Stimulated activated CD4-positive, alpha-beta T cell treated with anti-CD3 and anti-CD28 coated beads, Interleukin-1b, Interleukin-23, amount 100 ng/mL, for 48 hours (primary cell): ENCODE measurements at regions not wholly inside any gene's neighbourhood (a gene's known extent, or its start where the extent isn't known, plus 50 kb on each side); places are given as distances from the start of the nearest gene placed in this dataset.
"Not testable (repeated sequence)": the region's sequence is repeated elsewhere in the genome, so short reads cannot be mapped to it uniquely, and the experiment has no call there.

ENCODE experiments used
- DNase-seq: peaks from one replicate; pipeline ENCODE4 v3.0.0-alpha.2; 2020

GRCh38 chr2:16207151-16207550, 266.8 kb downstream of the MYCN start:
- no peak for DNase-seq

GRCh38 chr2:16206191-16206944, 266.0 kb downstream of the MYCN start:
- no peak for DNase-seq

GRCh38 chr2:16205631-16206030, 265.3 kb downstream of the MYCN start:
- DNase-seq: no peak

GRCh38 chr2:16204886-16205620, 264.7 kb downstream of the MYCN start:
- DNase-seq: no peak

- no peak for DNase-seq
Observed at GRCh38 chr2:16204251-16204650, 263.9 kb downstream of the MYCN start.

GRCh38 chr2:16203691-16204090, 263.3 kb downstream of the MYCN start:
- no peak for DNase-seq

- no peak for DNase-seq
Observed at GRCh38 chr2:16203069-16203468, 262.7 kb downstream of the MYCN start.

GRCh38 chr2:16202266-16203020, 262.1 kb downstream of the MYCN start:
- no peak for DNase-seq

GRCh38 chr2:16201848-16202247, 261.5 kb downstream of the MYCN start:
- DNase-seq: no peak

- no peak for DNase-seq
Observed at GRCh38 chr2:16200554-16201193, 260.3 kb downstream of the MYCN start.

- no peak for DNase-seq
Observed at GRCh38 chr2:16199882-16200553, 259.7 kb downstream of the MYCN start.

- DNase-seq: not testable (repeated sequence)
Observed at GRCh38 chr2:16199241-16199640, 258.9 kb downstream of the MYCN start.

GRCh38 chr2:16198166-16198912, 258.0 kb downstream of the MYCN start:
- no peak for DNase-seq

- DNase-seq: no peak
Observed at GRCh38 chr2:16197504-16198147, 257.3 kb downstream of the MYCN start.

GRCh38 chr2:16196687-16197503, 256.5 kb downstream of the MYCN start:
- no peak for DNase-seq

GRCh38 chr2:16195681-16196070, 255.3 kb downstream of the MYCN start:
- no peak for DNase-seq

- DNase-seq: no peak
Observed at GRCh38 chr2:16194931-16195680, 254.8 kb downstream of the MYCN start.

- DNase-seq: no peak
Observed at GRCh38 chr2:16194530-16194929, 254.2 kb downstream of the MYCN start.

- DNase-seq: no peak
Observed at GRCh38 chr2:16194096-16194390, 253.7 kb downstream of the MYCN start.
